Panc1 (cell line): ENCODE measurements at regions not wholly inside any gene's neighbourhood (a gene's known extent, or its start where the extent isn't known, plus 50 kb on each side); places are given as distances from the start of the nearest gene placed in this dataset.

Experiments
- ATAC-seq: fragments of 200-7000 bp; cut with Tn5 transposase; 2 replicates; pipeline ENCODE4 v1.9.1; 2020; ENCODE audit warnings: mild to moderate bottlenecking, moderate library complexity
- BruUV-seq: library from RNA; stranded (reverse); fragments of 400-500 nt; replicated peaks from 2 replicates; lab custom pipeline; 2021; lab: Mats Ljungman, UMichigan
- CTCF ChIA-PET: fragments of 300-600 bp; sonication (Branson Sonifier 250); formaldehyde crosslinking; loops from one replicate; lab custom pipeline; 2022; ENCODE audit warnings: antibody characterized with exemption; lab: Charles Lee
- POLR2A ChIA-PET: fragments of 300-600 bp; sonication (Branson Sonifier 250); formaldehyde crosslinking; loops from one replicate; lab custom pipeline; 2022; ENCODE audit warnings: antibody characterized with exemption; lab: Charles Lee
- DNase-seq: peaks from one replicate; pipeline ENCODE4 v3.0.0-alpha.2; 2010; ENCODE audit warnings: low read depth, low spot score
- H3K27ac ChIP-seq: 2 replicates; pipeline ENCODE4 v1.5.1; 2011; ENCODE audit warnings: mild to moderate bottlenecking, low read length, inconsistent platforms
- H3K27me3 ChIP-seq: fragments of 200-500 bp; sonication (Bioruptor generic); 2 replicates; pipeline ENCODE4 v1.6.0; 2014; ENCODE audit warnings: low read length, inconsistent platforms; ENCODE audit not compliant: control insufficient read depth, insufficient read depth
- H3K36me3 ChIP-seq: fragments of 200-500 bp; sonication (Bioruptor generic); 2 replicates; pipeline ENCODE4 v1.5.1; 2014; ENCODE audit warnings: inconsistent platforms, mild to moderate bottlenecking, low read length, moderate library complexity; ENCODE audit not compliant: control insufficient read depth, insufficient read depth
- H3K4me1 ChIP-seq: 2 replicates; pipeline ENCODE4 v1.5.1; 2011; ENCODE audit warnings: inconsistent platforms, mild to moderate bottlenecking, low read length, moderate library complexity; ENCODE audit not compliant: control insufficient read depth, insufficient read depth
- H3K4me3 ChIP-seq, 2 experiments: 2 replicates each; pipeline ENCODE4 v1.5.1; 2011 to 2012; ENCODE audit warnings: low read depth in 2 of 2, low read length in 2 of 2, mild to moderate bottlenecking in 2 of 2, inconsistent platforms in 1 of 2, moderate library complexity in 1 of 2
- H3K9me3 ChIP-seq: fragments of 200-500 bp; sonication (Bioruptor generic); 2 replicates; pipeline ENCODE4 v1.5.1; 2014; ENCODE audit warnings: low read depth, mild to moderate bottlenecking, inconsistent platforms, low read length, moderate library complexity; ENCODE audit not compliant: control insufficient read depth, insufficient read depth
- POLR2AphosphoS5 ChIP-seq: IDR thresholded peaks from 2 replicates; pipeline ENCODE4 v1.6.1; 2012; ENCODE audit warnings: mild to moderate bottlenecking, low read depth, low read length, moderate library complexity
- REST ChIP-seq, 2 experiments: IDR thresholded peaks; 2 replicates each; pipeline ENCODE4 v1.6.1; 2011 to 2012; ENCODE audit warnings: low read depth in 2 of 2, control low read depth in 1 of 2, low read length in 1 of 2, mild to moderate bottlenecking in 1 of 2, moderate library complexity in 1 of 2; ENCODE audit not compliant: insufficient read depth in 1 of 2
- SIN3A ChIP-seq: IDR thresholded peaks from 2 replicates; pipeline ENCODE4 v1.6.1; 2012; ENCODE audit warnings: low read depth, mild to moderate bottlenecking, low read length, moderate library complexity, borderline replicate concordance; ENCODE audit not compliant: insufficient read depth
- TCF7L2 ChIP-seq: IDR thresholded peaks from 2 replicates; pipeline ENCODE4 v1.6.1; 2011; ENCODE audit warnings: mild to moderate bottlenecking, low read depth, low read length, inconsistent platforms
- in situ Hi-C: cut with HindIII; loops from 2 replicates; pipeline ENCODE4 v1.10.0; 2016; ENCODE audit warnings: low sequenced_read_pairs, low pct_unique_long_range_greater_than_20kb
- intact Hi-C: fragments of 100-400 bp; cut with micrococcal nuclease; formaldehyde crosslinking; loops from one replicate; pipeline ENCODE4 v1.10.0; 2022; ENCODE audit not compliant: unreplicated experiment
- TF ChIP-seq, protein P1 (sequence below): fragments of 450-650 bp; IDR thresholded peaks from 2 replicates; pipeline ENCODE4 v1.5.1; 2017; ENCODE audit warnings: mild to moderate bottlenecking

GRCh38 chr5:167308466-167308865 is 983.0 kb upstream of the WWC1 start:
- Histone ChIP-seq H3K9me3 (no peaks in the 10 kb centered on the region), H3K36me3 (no peaks in the 10 kb centered on the region), H3K4me1 (no peaks in the 10 kb centered on the region), H3K27ac (no peak overlapping the region), H3K4me3 (no peak overlapping the region), H3K27me3 (no peaks in the 10 kb centered on the region)
- POLR2A ChIA-PET = no interaction called here
- in situ Hi-C loops (no loop called here), intact Hi-C loops (no loop called here)
- no TSS peak for BruUV-seq
- DNase-seq = no peak
- TF ChIP-seq SIN3A = no peak
- no peak for TF ChIP-seq POLR2AphosphoS5
- TF ChIP-seq, protein P1, sequence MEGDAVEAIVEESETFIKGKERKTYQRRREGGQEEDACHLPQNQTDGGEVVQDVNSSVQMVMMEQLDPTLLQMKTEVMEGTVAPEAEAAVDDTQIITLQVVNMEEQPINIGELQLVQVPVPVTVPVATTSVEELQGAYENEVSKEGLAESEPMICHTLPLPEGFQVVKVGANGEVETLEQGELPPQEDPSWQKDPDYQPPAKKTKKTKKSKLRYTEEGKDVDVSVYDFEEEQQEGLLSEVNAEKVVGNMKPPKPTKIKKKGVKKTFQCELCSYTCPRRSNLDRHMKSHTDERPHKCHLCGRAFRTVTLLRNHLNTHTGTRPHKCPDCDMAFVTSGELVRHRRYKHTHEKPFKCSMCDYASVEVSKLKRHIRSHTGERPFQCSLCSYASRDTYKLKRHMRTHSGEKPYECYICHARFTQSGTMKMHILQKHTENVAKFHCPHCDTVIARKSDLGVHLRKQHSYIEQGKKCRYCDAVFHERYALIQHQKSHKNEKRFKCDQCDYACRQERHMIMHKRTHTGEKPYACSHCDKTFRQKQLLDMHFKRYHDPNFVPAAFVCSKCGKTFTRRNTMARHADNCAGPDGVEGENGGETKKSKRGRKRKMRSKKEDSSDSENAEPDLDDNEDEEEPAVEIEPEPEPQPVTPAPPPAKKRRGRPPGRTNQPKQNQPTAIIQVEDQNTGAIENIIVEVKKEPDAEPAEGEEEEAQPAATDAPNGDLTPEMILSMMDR = no peak
- no peak for TF ChIP-seq REST (IDR thresholded peaks at IDR 0.05; ENCODE audit: insufficient read depth in 1 of 2, low read depth in 2 of 2, low read length in 1 of 2)
- no peak for TF ChIP-seq TCF7L2
- CTCF ChIA-PET = no interaction called here
- ATAC-seq = no peak

DNA sequence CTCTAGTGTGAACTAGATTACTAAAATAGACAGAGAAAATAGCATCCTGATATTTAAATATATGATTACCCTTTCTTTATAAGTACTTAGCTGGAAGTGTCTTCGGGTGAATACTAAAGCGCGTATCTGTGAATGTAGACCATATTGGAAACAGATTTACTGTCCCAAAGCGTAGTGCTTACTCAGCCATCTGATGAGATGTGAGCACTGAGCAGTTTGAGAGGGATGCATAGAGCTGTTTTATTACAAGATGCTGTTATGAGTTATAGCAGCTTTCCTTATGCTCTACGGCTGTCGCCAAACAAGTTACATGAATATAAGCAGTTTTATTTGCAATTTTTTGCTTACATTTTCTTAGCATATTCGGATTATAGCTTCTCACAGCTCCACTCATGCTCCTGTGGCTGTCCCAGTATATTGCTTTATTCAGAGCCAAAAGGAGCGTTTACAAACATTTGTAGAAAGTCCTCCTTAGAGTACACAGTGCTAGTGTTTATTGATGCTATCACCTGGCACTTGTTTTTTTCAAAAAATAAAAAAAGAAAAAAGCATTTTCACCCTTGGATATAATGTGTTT is 981.4 kb upstream of the WWC1 start:
- Histone ChIP-seq H3K4me3 (no peak overlapping the region), H3K27me3 (no peaks in the 10 kb centered on the region), H3K27ac (no peak overlapping the region), H3K4me1 (no peaks in the 10 kb centered on the region), H3K36me3 (no peaks in the 10 kb centered on the region), H3K9me3 (no peaks in the 10 kb centered on the region)
- DNase-seq (no peak), ATAC-seq (no peak)
- ChIA-PET POLR2A (no interaction called here), CTCF (no interaction called here)
- intact Hi-C loops = no loop called here
- no TSS peak for BruUV-seq
- in situ Hi-C loops = no loop called here
- TF ChIP-seq TCF7L2 (no peak), POLR2AphosphoS5 (no peak), SIN3A (no peak), REST (IDR thresholded peaks at IDR 0.05; ENCODE audit: insufficient read depth in 1 of 2, low read depth in 2 of 2, low read length in 1 of 2) (no peak)
- TF ChIP-seq, protein P1 = no peak
